ENCODE measurements at regions not wholly inside any gene's neighbourhood (a gene's known extent, or its start where the extent isn't known, plus 50 kb on each side); places are given as distances from the start of the nearest gene placed in this dataset.

GRCh38 chr20:24792641-24793495, 156.2 kb upstream of the CST7 start (continued):
- no peak for TF ChIP-seq YY1 (IDR thresholded peaks at IDR 0.05; ENCODE audit: borderline replicate concordance in 1 of 3, control insufficient read depth in 1 of 3, extremely low read depth in 1 of 3, insufficient read depth in 3 of 3, insufficient read length in 1 of 3, insufficient replicate concordance in 2 of 3, low read depth in 1 of 3, low read length in 2 of 3)
- TF ChIP-seq SRSF7 (optimal IDR thresholded peaks at IDR 0.05; ENCODE audit: low read depth, low read length) = no peak
- no peak for TF ChIP-seq ZNF165 (CRISPR knock-in tag; IDR thresholded peaks at IDR 0.05; ENCODE audit: borderline replicate concordance)
- TF ChIP-seq RBM39 (optimal IDR thresholded peaks at IDR 0.05; ENCODE audit: low read depth, low read length) = no peak

GRCh38 chr20:24795436-24795835, 153.6 kb upstream of the CST7 start:
- Histone ChIP-seq H4K20me1 (replicated peaks; ENCODE audit: control insufficient read depth, insufficient read depth, low read length) (no peaks in the 10 kb centered on the region), H3K36me3 (ENCODE audit: control insufficient read depth, insufficient read depth, low read length) (no peaks in the 10 kb centered on the region), H2AFZ (ENCODE audit: low read depth, low read length) (no peak overlapping the region), H3K4me3 (no peak overlapping the region), H3K79me2 (ENCODE audit: control insufficient read depth, insufficient read depth, low read length) (no peaks in the 10 kb centered on the region), H3K27ac (ENCODE audit: extremely low read depth, low read depth, low read length) (no peak overlapping the region), H3K9me1 (ENCODE audit: control insufficient read depth, insufficient read depth, low read length) (no peaks in the 10 kb centered on the region), H3K27me3 (ENCODE audit: control insufficient read depth in 2 of 2, insufficient read depth in 2 of 2, low read length in 2 of 2) (peaks cover 0 to 16% of the 10 kb centered on the region in 2 experiments; a peak in 1 of 5 replicates), H3K9me3 (replicated peaks; ENCODE audit: control insufficient read depth, insufficient read depth, low read depth, low read length) (no peaks in the 10 kb centered on the region), H3K4me1 (replicated peaks in 1 of 2; ENCODE audit: control insufficient read depth in 2 of 2, insufficient read depth in 2 of 2, low read length in 2 of 2) (no peaks in the 10 kb centered on the region), H3K9ac (ENCODE audit: insufficient read depth in 1 of 2, low read depth in 2 of 2, low read length in 2 of 2) (no peak overlapping the region), H3K4me2 (ENCODE audit: insufficient read depth, low read length) (no peak overlapping the region)
- ChIA-PET CTCF (ENCODE audit: low intra/inter-chr PET ratio) (no interaction called here), POLR2A (no interaction called here)
- intact Hi-C loops (cut with micrococcal nuclease) (no loop called here), in situ Hi-C loops (cut with MboI) (no loop called here)
- TF ChIP-seq TGIF2 (CRISPR knock-in tag; IDR thresholded peaks at IDR 0.05) (no peak), ZC3H8 (IDR thresholded peaks at IDR 0.05) (no peak)
- no peak for FAIRE-seq
- 0% methylated on average over 4 of the region's 8 CpGs for whole genome bisulfite sequencing (ENCODE audit: insufficient coverage, low coverage, missing lambda C conversion rate)
- no peak for ATAC-seq
- DNase-seq (ENCODE audit: extremely low read depth in 1 of 4, low spot score in 3 of 4) = no peak
- no TSS peak for BruUV-seq (replicated peaks)
